HCT116 (cell line): ENCODE measurements at regions not wholly inside any gene's neighbourhood (a gene's known extent, or its start where the extent isn't known, plus 50 kb on each side); places are given as distances from the start of the nearest gene placed in this dataset.

Source experiments
- ATAC-seq: fragments of 200-7000 bp; cut with Tn5 transposase; 2 replicates; pipeline ENCODE4 v1.9.1; 2020; ENCODE audit warnings: mild to moderate bottlenecking, moderate library complexity
- BruUV-seq: library from RNA; stranded (reverse); fragments of 400-500 nt; replicated peaks from 2 replicates; lab custom pipeline; 2021; lab: Mats Ljungman, UMichigan
- CTCF ChIA-PET: fragments of 300-600 bp; sonication (Branson Sonifier 250); formaldehyde crosslinking; loops from one replicate; lab custom pipeline; 2021; ENCODE audit warnings: antibody characterized with exemption; lab: Charles Lee
- POLR2A ChIA-PET: fragments of 300-600, 350-600 bp; sonication (Branson Sonifier 250); formaldehyde crosslinking; loops from one replicate; lab custom pipeline; 2021; ENCODE audit warnings: antibody characterized with exemption; lab: Charles Lee
- RAD21 ChIA-PET, 2 experiments: fragments of 300-600 bp; sonication (Branson Sonifier 250); formaldehyde crosslinking; loops; one replicate each; lab custom pipeline; 2023; ENCODE audit warnings: low total read pairs in 2 of 2; ENCODE audit not compliant: uncharacterized antibody in 2 of 2, unreplicated experiment in 2 of 2, low non-redundant PET in 1 of 2; lab: Charles Lee
- DNase-seq: peaks from one replicate; pipeline ENCODE4 v3.0.0-alpha.2; 2010; ENCODE audit warnings: low read depth, low spot score
- H2AFZ ChIP-seq: fragments of 200-600 bp; shearing (Covaris generic), sonication (generic); 2 replicates; pipeline ENCODE4 v1.6.1; 2017; ENCODE audit warnings: low read depth, mixed run types, mixed read lengths, antibody characterized with exemption, low read length; ENCODE audit not compliant: poor library complexity, severe bottlenecking
- H3K27ac ChIP-seq: 2 replicates; pipeline ENCODE4 v1.5.1; 2012; ENCODE audit warnings: low read depth, low read length
- H3K27me3 ChIP-seq: fragments of 200-600 bp; sonication (generic); 2 replicates; pipeline ENCODE4 v1.6.1; 2016; ENCODE audit warnings: mixed run types, low read length, mixed read lengths; ENCODE audit not compliant: insufficient read depth
- H3K36me3 ChIP-seq, 2 experiments: fragments of 200-500 bp in 1 of 2; fragments of 200-600 bp in 1 of 2; sonication (Bioruptor generic) in 1 of 2; sonication (generic) in 1 of 2; 2 replicates each; pipeline versions ENCODE4 v1.5.1 to v1.6.1; 2014 to 2016; ENCODE audit warnings: low read length in 2 of 2, inconsistent platforms in 1 of 2, mixed read lengths in 1 of 2, mixed run types in 1 of 2; ENCODE audit not compliant: insufficient read depth in 2 of 2, control insufficient read depth in 1 of 2
- H3K4me1 ChIP-seq, 2 experiments: fragments of 200-600 bp in 1 of 2; sonication (generic) in 1 of 2; 2 replicates each; pipeline versions ENCODE4 v1.5.1 to v1.6.1; 2012 to 2017; ENCODE audit warnings: low read length in 2 of 2, inconsistent platforms in 1 of 2, mild to moderate bottlenecking in 1 of 2, mixed read lengths in 1 of 2, mixed run types in 1 of 2, moderate library complexity in 1 of 2; ENCODE audit not compliant: insufficient read depth in 2 of 2, control insufficient read depth in 1 of 2
- H3K4me2 ChIP-seq: fragments of 200-600 bp; sonication (generic); 2 replicates; pipeline ENCODE4 v1.6.1; 2017; ENCODE audit warnings: mixed run types, low read length, mixed read lengths
- H3K4me3 ChIP-seq, 2 experiments: fragments of 200-600 bp in 1 of 2; sonication (generic) in 1 of 2; replicated peaks in 1 of 2; 2 replicates each; pipeline ENCODE4 v1.5.1; 2011 to 2016; ENCODE audit warnings: low read length in 2 of 2, control low read depth in 1 of 2, low read depth in 1 of 2, mild to moderate bottlenecking in 1 of 2, mixed read lengths in 1 of 2, mixed run types in 1 of 2
- H3K79me2 ChIP-seq: fragments of 200-600 bp; sonication (generic); 2 replicates; pipeline ENCODE4 v1.6.1; 2017; ENCODE audit warnings: mild to moderate bottlenecking, mixed run types, low read length, moderate library complexity, mixed read lengths; ENCODE audit not compliant: insufficient read depth
- H3K9ac ChIP-seq: fragments of 200-600 bp; sonication (generic); 2 replicates; pipeline ENCODE4 v1.6.1; 2016; ENCODE audit warnings: low read length, mixed read lengths
- H3K9me2 ChIP-seq: fragments of 200-600 bp; sonication (generic), shearing (Covaris generic); 2 replicates; pipeline ENCODE4 v1.6.1; 2017; ENCODE audit warnings: mixed run types, mild to moderate bottlenecking, moderate library complexity; ENCODE audit not compliant: insufficient read depth
- H3K9me3 ChIP-seq, 2 experiments: fragments of 200-500 bp in 1 of 2; fragments of 200-600 bp in 1 of 2; sonication (Bioruptor generic) in 1 of 2; sonication (generic) in 1 of 2; 2 replicates each; pipeline ENCODE4 v1.6.1; 2014 to 2017; ENCODE audit warnings: low read length in 2 of 2, mixed read lengths in 2 of 2, inconsistent platforms in 1 of 2, low read depth in 1 of 2, mild to moderate bottlenecking in 1 of 2, mixed run types in 1 of 2, moderate library complexity in 1 of 2; ENCODE audit not compliant: control insufficient read depth in 1 of 2, insufficient read depth in 1 of 2
- H4K20me1 ChIP-seq: fragments of 200-600 bp; sonication (generic), shearing (Covaris generic); 2 replicates; pipeline ENCODE4 v1.6.1; 2017; ENCODE audit warnings: mixed run types, mild to moderate bottlenecking, moderate library complexity; ENCODE audit not compliant: insufficient read depth
- ELF1 ChIP-seq: IDR thresholded peaks from 2 replicates; pipeline ENCODE4 v1.6.1; 2012; ENCODE audit warnings: low read depth, borderline replicate concordance
- EZH2 ChIP-seq: fragments of 200-600 bp; sonication (generic); IDR thresholded peaks from 2 replicates; pipeline ENCODE4 v1.6.1; 2017; ENCODE audit warnings: antibody characterized with exemption, mixed run types
- POLR2A ChIP-seq: IDR thresholded peaks from 2 replicates; pipeline ENCODE4 v1.7.0; 2011; ENCODE audit warnings: borderline replicate concordance; ENCODE audit not compliant: insufficient read depth, insufficient read length; ENCODE audit errors: extremely low read depth
- POLR2AphosphoS5 ChIP-seq: IDR thresholded peaks from 2 replicates; pipeline ENCODE4 v1.6.1; 2011; ENCODE audit warnings: mild to moderate bottlenecking, low read depth, low read length, moderate library complexity
- RAD21 ChIP-seq: IDR thresholded peaks from 2 replicates; pipeline ENCODE4 v1.6.1; 2012; ENCODE audit warnings: low read depth, mild to moderate bottlenecking
- REST ChIP-seq: IDR thresholded peaks from 2 replicates; pipeline ENCODE4 v1.6.1; 2012; ENCODE audit warnings: low read depth
- SRF ChIP-seq: IDR thresholded peaks from 2 replicates; pipeline ENCODE4 v1.6.1; 2012; ENCODE audit warnings: low read depth
- intact Hi-C: fragments of 100-400 bp; cut with micrococcal nuclease; formaldehyde crosslinking; loops from 2 replicates; pipeline ENCODE4 v1.10.0; 2022

GRCh38 chr9:13552606-13553215, 273.2 kb upstream of the MPDZ start:
- POLR2A ChIA-PET: no interaction called here
- H3K9me3 ChIP-seq: peaks cover 0 to 3% of the 10 kb centered on the region in 2 experiments; a peak in 1 of 4 replicates
- no peaks in the 10 kb centered on the region for H3K9me2 ChIP-seq
- no peaks in the 10 kb centered on the region for H3K27me3 ChIP-seq
- H3K4me2 ChIP-seq: no peak overlapping the region
- intact Hi-C loops: no loop called here
- TF ChIP-seq POLR2A (no peak), REST (no peak), EZH2 (no peak)
- H3K4me3 ChIP-seq: no peak overlapping the region
- RAD21 ChIA-PET: no interaction called here
- no peaks in the 10 kb centered on the region for H3K4me1 ChIP-seq
- ATAC-seq: no peak
- no peaks in the 10 kb centered on the region for H3K79me2 ChIP-seq
- CTCF ChIA-PET: no interaction called here
- no TSS peak for BruUV-seq
- no peaks in the 10 kb centered on the region for H4K20me1 ChIP-seq
- no peak overlapping the region for H3K9ac ChIP-seq
- no peaks in the 10 kb centered on the region for H3K36me3 ChIP-seq
- no peak overlapping the region for H2AFZ ChIP-seq
- H3K27ac ChIP-seq: no peak overlapping the region
- DNase-seq: no peak

GRCh38 chr9:13550519-13550918, 271.0 kb upstream of the MPDZ start:
- Histone ChIP-seq H3K27ac (no peak overlapping the region), H3K4me1 (no peaks in the 10 kb centered on the region), H3K9ac (no peak overlapping the region), H3K79me2 (no peaks in the 10 kb centered on the region), H4K20me1 (no peaks in the 10 kb centered on the region), H3K4me2 (no peak overlapping the region), H3K36me3 (no peaks in the 10 kb centered on the region), H3K9me2 (no peaks in the 10 kb centered on the region), H2AFZ (no peak overlapping the region), H3K27me3 (no peaks in the 10 kb centered on the region), H3K9me3 (peaks cover 0 to 3% of the 10 kb centered on the region in 2 experiments; a peak in 1 of 4 replicates), H3K4me3 (no peak overlapping the region)
- ChIA-PET RAD21 (no interaction called here), POLR2A (no interaction called here), CTCF (no interaction called here)
- intact Hi-C loops: no loop called here
- ATAC-seq: no peak
- BruUV-seq: no TSS peak
- TF ChIP-seq REST (no peak), RAD21 (no peak), POLR2AphosphoS5 (no peak), SRF (no peak), ELF1 (no peak)
- DNase-seq: no peak
